ENCODE measurements at regions not wholly inside any gene's neighbourhood (a gene's known extent, or its start where the extent isn't known, plus 50 kb on each side); places are given as distances from the start of the nearest gene placed in this dataset.

- ChIA-PET CTCF (ENCODE audit: low intra/inter-chr PET ratio) (no interaction called here), POLR2A (no interaction called here)
- Histone ChIP-seq H3K4me2 (ENCODE audit: insufficient read depth, low read length) (no peak overlapping the region), H3K36me3 (ENCODE audit: control insufficient read depth, insufficient read depth, low read length) (no peaks in the 10 kb centered on the region), H3K9me3 (replicated peaks; ENCODE audit: control insufficient read depth, insufficient read depth, low read depth, low read length) (no peaks in the 10 kb centered on the region), H3K27me3 (ENCODE audit: control insufficient read depth in 2 of 2, insufficient read depth in 2 of 2, low read length in 2 of 2) (no peaks in the 10 kb centered on the region), H3K9me1 (ENCODE audit: control insufficient read depth, insufficient read depth, low read length) (no peaks in the 10 kb centered on the region), H3K27ac (ENCODE audit: extremely low read depth, low read depth, low read length) (no peak overlapping the region), H3K4me3 (no peak overlapping the region), H3K9ac (ENCODE audit: insufficient read depth in 1 of 2, low read depth in 2 of 2, low read length in 2 of 2) (no peak overlapping the region), H3K79me2 (ENCODE audit: control insufficient read depth, insufficient read depth, low read length) (no peaks in the 10 kb centered on the region), H2AFZ (ENCODE audit: low read depth, low read length) (no peak overlapping the region), H4K20me1 (replicated peaks; ENCODE audit: control insufficient read depth, insufficient read depth, low read length) (no peaks in the 10 kb centered on the region), H3K4me1 (replicated peaks in 1 of 2; ENCODE audit: control insufficient read depth in 2 of 2, insufficient read depth in 2 of 2, low read length in 2 of 2) (no peaks in the 10 kb centered on the region)
- FAIRE-seq (no peak), ATAC-seq (no peak), DNase-seq (ENCODE audit: extremely low read depth in 1 of 4, low spot score in 3 of 4) (no peak)
- in situ Hi-C loops (cut with MboI), result no loop called here
- intact Hi-C loops (cut with micrococcal nuclease), result no loop called here
- BruUV-seq (replicated peaks), result no TSS peak
- TF ChIP-seq CBFA2T2 (conservative IDR thresholded peaks at IDR 0.05) (no peak), PTRF (tag; IDR thresholded peaks at IDR 0.05) (no peak), ZNF512 (tag; IDR thresholded peaks at IDR 0.05) (no peak), PURB (CRISPR knock-in tag; IDR thresholded peaks at IDR 0.05; ENCODE audit: low read depth) (no peak), CUX1 (CRISPR knock-in tag; IDR thresholded peaks at IDR 0.05) (no peak), CBX5 (IDR thresholded peaks at IDR 0.05; ENCODE audit: borderline replicate concordance, low read depth) (no peak), ATF7 (IDR thresholded peaks at IDR 0.05) (no peak), E2F5 (CRISPR knock-in tag; IDR thresholded peaks at IDR 0.05) (no peak)
- TF ChIP-seq, protein P1, sequence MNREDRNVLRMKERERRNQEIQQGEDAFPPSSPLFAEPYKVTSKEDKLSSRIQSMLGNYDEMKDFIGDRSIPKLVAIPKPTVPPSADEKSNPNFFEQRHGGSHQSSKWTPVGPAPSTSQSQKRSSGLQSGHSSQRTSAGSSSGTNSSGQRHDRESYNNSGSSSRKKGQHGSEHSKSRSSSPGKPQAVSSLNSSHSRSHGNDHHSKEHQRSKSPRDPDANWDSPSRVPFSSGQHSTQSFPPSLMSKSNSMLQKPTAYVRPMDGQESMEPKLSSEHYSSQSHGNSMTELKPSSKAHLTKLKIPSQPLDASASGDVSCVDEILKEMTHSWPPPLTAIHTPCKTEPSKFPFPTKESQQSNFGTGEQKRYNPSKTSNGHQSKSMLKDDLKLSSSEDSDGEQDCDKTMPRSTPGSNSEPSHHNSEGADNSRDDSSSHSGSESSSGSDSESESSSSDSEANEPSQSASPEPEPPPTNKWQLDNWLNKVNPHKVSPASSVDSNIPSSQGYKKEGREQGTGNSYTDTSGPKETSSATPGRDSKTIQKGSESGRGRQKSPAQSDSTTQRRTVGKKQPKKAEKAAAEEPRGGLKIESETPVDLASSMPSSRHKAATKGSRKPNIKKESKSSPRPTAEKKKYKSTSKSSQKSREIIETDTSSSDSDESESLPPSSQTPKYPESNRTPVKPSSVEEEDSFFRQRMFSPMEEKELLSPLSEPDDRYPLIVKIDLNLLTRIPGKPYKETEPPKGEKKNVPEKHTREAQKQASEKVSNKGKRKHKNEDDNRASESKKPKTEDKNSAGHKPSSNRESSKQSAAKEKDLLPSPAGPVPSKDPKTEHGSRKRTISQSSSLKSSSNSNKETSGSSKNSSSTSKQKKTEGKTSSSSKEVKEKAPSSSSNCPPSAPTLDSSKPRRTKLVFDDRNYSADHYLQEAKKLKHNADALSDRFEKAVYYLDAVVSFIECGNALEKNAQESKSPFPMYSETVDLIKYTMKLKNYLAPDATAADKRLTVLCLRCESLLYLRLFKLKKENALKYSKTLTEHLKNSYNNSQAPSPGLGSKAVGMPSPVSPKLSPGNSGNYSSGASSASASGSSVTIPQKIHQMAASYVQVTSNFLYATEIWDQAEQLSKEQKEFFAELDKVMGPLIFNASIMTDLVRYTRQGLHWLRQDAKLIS (CRISPR knock-in tag; IDR thresholded peaks at IDR 0.05), result no peak
Measured at GRCh38 chr14:46137786-46138185, 513.8 kb downstream of the RPL10L start.
